ENCODE measurements at regions not wholly inside any gene's neighbourhood (a gene's known extent, or its start where the extent isn't known, plus 50 kb on each side); places are given as distances from the start of the nearest gene placed in this dataset.
"Not testable (repeated sequence)": the region's sequence is repeated elsewhere in the genome, so short reads cannot be mapped to it uniquely, and the experiment has no call there.

DNA sequence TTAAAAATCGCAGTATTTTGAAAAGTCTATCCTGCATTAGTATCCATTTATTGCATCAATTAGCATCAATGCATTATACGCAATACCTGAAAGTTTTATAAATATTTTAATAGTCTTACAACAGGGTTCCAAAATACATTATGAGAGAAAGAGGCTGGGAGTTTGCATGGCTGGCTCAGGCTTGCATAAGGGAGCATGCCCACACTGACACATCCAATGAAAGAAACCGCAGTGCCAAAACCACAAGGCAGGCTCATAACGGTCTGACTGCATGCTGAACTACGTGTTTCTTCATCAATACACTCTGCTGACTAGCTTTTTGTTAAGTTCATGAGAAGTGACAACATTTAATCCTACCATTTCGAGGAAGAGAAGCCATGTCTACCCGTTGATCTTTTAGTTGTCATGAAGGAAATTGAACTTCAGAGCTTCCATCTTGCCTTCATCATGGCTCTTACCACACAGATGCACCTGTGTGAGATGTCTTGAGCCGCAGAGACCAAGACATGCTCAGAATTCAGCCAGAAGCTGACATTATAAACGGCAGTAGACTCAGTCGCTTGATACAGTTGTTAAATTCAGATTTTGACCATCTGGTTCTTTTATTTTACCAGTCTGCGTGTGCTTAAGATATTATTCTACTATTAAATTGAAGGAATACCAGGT lies 168.8 kb upstream of the FRG1 start:
- DNase-seq (ENCODE audit: low read depth in 4 of 4, low spot score in 3 of 4), result no peak

DNA sequence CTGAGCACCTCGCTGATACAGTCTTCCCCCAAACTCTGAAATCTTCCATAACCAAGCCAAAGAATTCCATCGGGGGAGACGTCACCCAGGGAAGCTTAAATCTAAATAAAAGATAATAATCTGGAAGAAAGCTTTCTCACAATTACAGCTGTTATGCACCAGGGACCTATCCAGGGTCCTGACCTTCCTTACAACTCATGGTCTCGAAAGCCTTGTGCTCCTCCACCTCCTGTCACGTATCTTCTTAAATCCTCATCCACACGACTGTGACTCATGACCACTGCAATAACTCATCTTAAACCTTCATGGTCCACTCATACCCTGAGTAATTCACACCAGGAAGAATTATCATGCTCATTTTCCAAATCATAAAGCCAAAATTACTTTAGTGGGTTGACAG lies 166.8 kb upstream of the FRG1 start:
- no peak for DNase-seq (ENCODE audit: low read depth in 4 of 4, low spot score in 3 of 4)

DNA sequence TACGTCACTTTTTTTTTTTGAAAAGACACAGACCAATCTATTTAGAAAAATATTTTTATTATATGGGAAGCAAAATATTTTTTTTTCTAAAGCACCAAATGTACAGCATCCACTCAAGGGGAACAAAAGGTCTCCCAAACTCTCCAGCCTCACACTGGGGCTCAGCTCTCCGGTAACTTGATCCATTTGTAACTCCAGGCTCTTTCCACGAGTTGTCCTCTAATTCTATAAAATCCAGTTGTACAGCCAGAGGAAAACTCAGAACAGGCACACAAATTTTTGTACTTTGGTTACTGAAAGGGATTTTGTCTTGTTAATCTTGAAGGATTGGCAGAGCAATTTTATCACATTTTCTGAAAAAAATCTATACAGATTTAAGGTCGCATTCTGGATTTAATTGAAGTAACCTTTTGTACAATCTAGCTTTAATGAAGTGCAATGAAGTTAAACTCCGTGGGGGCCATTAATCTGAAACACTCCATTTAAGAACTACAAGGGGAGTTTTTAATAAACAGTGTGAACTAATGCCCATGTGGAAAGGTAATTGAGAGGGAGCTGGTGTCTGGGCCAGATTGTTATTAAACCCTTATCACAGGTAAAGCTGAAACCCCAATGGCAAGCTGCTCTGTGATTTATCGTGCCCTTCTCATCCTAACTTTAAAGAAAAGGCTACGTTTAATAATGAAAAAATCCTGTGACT lies 161.2 kb upstream of the FRG1 start:
- peak in 1 of 4 donors; percentile 31 for DNase-seq (ENCODE audit: low read depth in 4 of 4, low spot score in 3 of 4)

DNA sequence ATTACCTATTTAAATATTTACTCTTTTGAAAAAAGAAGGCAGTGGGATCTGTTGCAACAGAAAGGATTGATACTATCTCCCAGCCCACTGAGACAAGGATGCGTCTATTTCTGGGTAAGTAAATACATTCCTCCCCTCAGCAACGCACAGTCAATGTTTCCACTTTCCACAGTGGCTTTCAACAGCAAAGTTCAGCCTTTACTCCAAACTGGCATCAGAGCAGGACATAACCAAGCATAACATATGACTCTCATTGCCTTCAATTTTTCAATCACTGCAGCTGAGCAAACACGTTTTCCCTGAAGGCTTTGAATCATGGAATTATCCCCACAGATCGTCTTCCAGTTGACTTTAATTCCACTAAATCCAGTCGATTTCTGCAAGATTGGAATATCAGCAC lies 160.3 kb upstream of the FRG1 start:
- no peak for DNase-seq (ENCODE audit: low read depth in 4 of 4, low spot score in 3 of 4)

DNA sequence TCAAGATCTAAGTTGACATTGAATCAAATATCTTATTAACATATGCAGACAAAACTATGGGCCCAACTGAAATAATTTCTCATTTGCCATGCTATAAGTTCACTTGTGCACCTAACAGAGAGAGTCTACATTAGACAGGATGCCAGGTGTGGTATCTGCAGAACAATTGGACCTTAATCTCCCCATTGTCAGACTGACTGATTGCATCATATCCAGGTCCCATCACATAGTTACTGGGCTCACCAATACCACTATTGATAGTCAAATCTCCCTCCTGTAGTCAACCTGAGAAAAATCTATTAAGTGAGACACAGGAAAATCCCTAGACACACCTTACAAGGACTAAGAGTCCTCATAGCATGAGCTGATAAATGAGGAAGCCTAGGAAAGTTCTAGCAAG lies 156.0 kb upstream of the FRG1 start:
- DNase-seq (ENCODE audit: low read depth in 4 of 4, low spot score in 3 of 4), result no peak

DNA sequence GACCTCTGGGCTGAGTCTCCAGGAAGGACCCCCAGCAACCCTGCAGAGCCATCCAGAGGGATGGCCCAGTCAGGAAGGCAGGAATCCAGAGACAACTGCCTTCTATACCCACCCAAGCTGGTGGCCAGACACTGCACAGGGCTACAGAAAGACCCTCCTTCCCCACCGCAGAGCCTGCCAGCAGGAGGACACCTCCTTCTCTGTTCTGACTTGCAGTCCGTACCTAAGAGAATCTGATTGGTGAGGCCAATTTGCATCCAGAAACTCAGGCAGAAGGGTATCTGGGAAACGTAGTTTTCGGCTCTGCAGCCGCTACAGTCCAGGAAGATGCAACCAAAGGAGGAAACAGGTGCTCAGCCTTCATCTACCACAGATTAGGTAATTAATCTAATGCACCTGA lies 155.4 kb upstream of the FRG1 start:
- DNase-seq (ENCODE audit: low read depth in 4 of 4, low spot score in 3 of 4), result no peak

DNA sequence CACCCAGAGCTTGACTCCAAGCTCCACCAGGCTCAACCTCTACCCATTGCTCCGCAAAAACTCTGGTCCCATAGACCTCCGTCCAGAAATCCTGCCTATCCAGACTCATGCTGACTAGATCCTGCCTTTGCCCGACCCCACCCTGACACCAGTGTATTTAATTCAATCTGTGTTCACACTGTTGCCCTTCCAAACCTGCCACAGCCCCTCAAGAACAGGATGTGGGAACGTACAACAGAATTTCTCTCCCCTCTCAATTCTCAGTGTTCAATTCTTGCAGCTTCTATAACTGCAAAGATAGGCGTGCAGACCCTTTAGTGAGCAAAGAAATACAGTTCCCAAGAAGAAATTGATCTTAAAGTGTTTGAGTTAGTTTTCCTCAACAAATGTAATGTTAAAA lies 154.2 kb upstream of the FRG1 start:
- DNase-seq (ENCODE audit: low read depth in 4 of 4, low spot score in 3 of 4), result no peak

DNA sequence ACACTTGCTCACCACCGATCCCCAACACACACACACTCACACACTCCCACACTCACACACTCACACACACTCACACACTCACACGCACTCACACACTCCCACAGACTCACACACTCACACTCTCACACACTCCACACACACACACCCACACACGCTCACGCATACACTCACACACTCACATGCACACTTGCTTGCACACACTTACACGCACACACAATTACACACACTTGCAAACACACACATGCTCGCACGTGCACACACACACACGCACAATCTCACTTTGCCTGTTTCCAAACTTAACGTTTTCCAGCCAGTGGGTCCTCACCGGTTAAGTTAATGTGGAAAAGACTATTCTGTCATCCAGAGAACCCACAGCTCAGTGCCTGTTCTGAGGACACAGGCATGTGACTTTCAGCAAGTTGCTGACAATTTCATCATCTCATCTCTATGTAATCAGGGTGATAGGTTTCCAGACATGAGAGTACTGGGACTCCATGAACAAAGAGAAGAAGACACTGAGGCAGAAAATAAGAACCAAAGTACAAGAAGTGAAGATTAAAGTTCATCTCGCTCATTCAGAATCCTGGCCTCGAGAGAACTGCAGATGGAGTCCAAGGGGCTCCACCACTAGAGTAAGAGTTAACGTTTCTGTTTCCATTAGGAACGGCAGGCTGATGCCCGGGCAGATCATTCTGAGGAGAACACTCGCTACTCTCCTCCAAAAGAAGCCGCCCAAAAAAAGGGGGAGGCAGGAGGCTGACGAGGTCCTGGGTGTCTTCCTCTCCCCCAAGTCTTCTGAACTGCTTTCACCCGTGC lies 153.2 kb upstream of the FRG1 start:
- DNase-seq (ENCODE audit: low read depth in 4 of 4, low spot score in 3 of 4), result no peak

DNA sequence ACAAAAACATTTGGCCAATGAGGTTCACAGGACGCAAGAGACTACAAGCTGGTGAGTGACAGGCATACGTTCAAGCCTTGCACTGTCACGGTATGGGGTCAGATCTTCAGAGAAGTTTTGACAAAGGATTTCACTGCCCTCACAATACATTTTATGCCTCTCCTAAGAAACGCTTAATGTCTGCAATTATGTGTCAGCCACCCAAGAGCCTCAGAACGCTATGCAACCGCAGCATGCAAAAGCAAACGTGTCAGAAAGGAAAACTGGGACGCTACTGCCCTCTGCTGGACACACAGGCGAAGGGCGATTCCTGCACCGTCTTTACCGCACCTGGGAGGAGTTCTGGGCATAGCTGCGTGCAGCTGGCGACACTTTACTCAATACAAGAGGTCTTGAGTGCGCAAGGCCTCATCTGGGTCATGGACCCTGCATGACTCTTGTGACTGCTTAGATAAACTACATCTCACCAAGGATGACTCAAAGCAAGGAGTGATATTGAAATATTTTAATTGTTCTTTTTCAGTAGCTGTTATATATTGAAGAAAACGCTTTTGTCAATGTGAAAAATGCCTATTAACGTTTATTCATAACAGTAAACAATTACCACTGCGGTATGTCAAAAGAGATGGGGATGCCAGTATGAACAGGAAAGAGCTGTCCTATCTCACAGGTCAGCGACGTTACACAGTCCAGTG lies 147.6 kb upstream of the FRG1 start:
- DNase-seq (ENCODE audit: low read depth in 4 of 4, low spot score in 3 of 4), result peak; percentile 72 to 79 (median 74)

DNA sequence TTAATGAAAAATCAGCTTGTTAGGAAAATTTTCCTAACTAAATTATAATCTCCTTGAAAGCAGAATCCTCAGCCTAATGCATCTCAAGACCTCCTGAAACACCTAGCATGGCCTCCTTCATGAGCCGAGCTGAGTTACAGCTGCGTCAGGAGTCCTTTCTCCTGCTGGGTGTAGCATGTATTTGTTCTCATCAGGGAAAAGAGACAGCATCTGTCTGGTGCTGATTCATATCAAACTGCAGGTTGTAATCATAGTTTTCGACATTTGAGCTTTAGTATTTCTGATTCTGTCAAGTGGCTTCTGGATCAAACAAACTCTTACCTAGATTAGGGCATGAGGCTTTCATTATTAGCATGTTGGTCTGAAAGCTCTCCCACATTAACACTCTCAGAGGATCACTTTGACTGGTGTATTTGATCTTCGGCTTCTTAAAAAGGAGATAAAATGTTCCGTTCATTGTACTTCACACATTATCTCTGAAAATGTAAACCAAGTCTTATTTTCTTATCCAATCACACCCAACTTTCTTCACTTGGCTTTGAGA lies 140.1 kb upstream of the FRG1 start:
- no peak for DNase-seq (ENCODE audit: low read depth in 4 of 4, low spot score in 3 of 4)

DNA sequence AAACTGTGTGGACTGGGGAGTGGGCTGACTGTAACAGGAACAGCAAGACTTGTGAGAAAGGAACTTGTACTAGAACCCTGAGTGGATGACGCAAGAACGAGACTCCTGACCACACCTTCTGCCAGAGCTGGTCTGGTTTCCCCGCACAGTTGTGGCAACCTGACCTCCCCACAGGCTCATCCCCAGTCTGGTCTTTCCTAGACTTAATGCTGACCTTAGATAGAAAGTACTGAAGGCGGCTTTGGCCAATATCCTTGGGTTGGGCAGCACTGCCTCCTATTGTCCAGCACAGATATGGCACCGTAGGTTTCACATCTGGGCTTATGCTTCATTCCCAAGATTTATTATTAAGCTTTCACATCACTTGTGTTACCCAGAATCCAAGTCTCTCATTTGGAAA lies 137.8 kb upstream of the FRG1 start:
- DNase-seq (ENCODE audit: low read depth in 4 of 4, low spot score in 3 of 4), result no peak

DNA sequence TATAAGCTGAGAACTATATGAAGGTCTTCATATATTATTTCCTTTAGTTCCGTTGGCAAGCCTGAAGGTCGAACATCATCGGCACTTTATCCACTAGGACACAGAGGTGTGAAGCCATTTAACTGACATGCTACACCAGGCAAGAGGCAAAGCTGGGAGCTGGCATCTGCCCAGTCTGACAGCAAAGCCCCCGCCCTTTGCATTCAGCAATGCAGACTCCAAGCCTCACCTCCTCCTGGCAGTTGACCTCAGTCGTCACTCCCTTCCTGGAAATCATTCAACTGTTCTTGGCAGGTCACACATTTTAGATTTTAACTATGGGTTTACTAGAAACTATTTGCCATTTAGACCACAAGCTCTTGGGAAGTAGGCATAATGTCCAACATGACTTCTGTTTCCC lies 135.8 kb upstream of the FRG1 start:
- DNase-seq (ENCODE audit: low read depth in 4 of 4, low spot score in 3 of 4), result peak in 1 of 4 donors; percentile 28

DNA sequence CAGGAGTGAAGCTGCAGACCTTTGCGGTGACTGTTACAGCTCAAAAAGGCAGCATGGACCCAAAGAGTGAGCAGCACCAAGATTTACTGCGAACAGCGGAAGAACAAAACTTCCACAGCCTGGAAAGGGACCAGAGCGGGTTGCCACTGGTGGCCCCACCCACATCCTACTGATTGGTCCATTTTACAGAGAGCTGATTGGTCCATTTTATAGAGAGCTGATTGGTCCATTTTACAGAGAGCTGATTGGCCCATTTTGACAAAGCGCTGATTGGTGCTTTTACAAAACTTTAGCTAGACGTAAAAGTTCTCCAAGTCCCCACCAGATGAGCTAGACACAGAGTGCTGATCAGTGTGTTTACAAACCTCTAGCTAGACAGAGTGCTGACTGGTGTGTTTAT lies 134.2 kb upstream of the FRG1 start:
- no peak for DNase-seq (ENCODE audit: low read depth in 4 of 4, low spot score in 3 of 4)

DNA sequence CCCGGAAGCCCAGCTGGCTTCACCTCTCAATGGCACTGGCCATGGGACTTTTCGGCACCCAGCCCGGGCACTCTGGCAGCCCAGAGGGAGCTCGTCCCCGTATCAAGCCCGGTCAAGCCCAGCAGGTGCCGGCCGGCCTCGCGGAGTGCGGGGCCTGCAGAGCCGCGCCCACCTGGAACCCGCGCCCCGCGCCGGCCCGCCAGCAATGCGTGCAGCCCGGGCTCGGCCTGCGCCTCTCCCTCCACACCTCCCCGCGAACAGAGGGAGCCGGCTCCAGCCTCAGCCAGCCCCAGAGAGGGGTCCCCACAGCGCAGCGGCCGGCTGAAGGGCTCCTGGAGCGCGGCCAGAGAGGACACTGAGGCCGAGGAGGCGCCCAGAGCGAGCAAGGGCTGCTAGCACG lies 133.6 kb upstream of the FRG1 start:
- no peak for DNase-seq (ENCODE audit: low read depth in 4 of 4, low spot score in 3 of 4)

DNA sequence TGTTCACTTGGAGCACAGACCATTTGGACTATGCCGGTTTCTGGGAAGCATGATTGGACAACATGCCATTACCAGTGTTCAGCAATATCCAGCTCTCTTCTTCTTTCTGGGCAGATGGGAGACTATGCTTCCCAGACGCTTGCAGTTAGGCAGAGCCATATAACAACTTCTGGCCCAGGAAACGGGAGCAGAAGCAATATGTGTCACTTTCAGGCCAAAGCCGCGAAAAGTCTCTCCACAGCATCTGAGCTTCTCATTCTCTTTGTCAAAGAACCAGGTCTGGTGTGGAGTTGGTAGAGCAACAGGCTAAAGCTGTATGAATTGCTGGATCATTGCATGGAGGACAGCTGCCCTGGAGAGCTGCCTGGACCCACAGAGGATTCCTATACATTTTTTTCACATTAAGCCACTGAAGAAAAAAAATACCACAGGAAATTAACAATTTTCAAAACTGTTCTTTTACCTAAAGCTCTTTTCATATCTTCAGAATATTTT lies 131.4 kb upstream of the FRG1 start:
- no peak for DNase-seq (ENCODE audit: low read depth in 4 of 4, low spot score in 3 of 4)

DNA sequence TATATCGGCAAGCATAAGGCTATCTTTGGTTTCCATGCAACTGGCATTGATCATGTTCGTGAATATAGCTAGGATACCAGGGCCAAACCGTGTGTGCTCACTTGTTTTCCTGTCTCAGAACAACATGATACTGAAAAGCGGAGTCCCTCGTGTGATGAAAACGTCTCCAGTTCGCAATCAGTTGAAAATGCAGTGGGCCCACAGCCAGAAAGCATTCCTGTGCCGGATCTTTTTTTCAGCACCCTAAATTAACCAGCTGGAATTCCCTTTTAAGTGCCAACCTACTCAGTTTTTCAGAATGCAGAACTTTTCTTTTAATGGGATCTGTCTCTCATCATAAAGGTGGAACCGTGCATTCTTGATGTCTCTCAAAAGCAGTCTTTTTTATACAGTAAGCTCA lies 130.8 kb upstream of the FRG1 start:
- DNase-seq (ENCODE audit: low read depth in 4 of 4, low spot score in 3 of 4), result no peak

DNA sequence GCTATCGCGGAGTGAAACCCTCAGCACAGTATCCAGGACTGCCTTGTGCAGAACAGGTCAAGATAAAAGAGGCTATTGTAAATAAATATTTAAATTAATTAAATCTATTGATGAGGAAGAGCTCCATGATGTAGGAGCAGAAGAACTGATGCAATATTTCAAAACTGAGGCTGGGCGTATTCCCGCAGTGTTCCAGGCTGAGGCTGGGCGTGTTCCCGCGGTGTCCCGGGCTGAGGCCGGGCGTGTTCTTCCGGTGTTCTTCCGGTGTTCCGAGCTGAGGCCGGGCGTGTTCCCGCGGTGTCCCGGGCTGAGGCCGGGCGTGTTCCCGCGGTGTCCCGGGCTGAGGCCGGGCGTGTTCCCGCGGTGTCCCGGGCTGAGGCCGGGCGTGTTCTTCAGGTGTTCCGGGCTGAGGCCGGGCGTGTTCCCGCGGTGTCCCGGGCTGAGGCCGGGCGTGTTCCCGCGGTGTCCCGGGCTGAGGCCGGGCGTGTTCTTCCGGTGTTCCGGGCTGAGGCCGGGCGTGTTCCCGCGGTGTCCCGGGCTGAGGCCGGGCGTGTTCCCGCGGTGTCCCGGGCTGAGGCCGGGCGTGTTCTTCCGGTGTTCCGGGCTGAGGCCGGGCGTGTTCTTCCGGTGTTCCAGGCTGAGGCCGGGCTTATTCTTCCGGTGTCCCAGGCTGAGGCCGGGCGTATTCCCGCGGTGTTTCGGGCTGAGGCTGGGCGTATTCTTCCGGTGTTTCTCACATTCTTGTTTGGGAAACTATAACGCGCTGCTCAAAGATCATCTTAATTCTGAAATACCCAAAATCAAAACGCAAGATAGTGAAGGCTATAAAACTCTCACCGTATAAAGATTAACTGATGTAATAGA lies 130.1 kb upstream of the FRG1 start:
- DNase-seq (ENCODE audit: low read depth in 4 of 4, low spot score in 3 of 4), result not testable (repeated sequence)

DNA sequence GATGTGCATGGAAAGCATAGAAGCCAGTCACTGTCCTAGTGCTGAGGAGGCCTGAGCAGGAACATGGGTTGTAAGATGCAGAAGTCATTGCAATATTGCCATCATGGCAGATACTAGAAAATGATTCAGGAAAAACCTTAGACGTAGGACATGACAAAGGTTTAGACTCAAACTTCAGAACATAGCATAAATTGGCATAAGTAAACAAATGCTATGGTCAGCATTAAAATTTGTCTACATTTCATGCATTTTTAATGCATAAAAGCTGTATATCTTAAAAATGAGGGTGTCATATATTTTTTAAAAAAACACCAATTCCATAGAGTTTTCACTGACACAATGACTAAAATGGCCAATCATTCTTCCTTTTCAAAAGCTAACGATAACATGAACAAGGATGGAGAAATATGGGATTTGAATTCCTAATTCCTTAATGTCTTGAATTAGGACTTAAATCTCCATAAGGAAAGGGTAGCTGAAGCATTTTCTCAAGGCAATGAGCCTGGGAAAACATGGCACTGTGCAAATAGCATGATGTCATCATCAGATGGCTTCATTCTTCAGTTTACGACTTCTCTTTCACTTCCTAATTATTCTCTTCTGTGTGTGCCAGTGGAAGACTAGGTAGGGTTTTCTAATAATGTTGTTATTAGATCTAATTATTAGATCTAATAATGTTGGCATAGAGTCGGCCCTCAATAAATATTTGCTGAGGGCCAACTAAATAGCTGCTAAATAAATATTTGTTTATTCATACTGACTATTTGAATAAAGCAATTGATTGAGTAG lies 125.1 kb upstream of the FRG1 start:
- DNase-seq (ENCODE audit: low read depth in 4 of 4, low spot score in 3 of 4), result no peak

DNA sequence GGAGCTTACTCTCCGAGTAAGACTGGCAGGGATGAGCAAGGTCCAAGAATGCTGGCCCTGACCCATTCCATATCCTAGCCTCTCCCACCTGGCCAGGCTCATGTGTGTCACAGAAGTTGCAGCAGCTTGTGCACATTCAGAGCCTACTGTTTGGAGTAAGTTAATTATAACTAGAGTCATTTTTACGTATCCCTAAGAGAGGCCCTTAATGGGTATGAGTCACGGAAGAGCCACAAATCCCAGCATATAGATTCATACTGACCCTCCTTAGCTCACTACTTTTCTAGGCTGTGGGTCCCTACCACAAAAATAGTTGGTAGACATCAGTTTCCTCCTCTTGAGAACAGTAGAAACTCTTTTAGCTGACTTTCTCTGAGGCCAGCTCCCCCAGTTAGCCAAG lies 118.3 kb upstream of the FRG1 start:
- no peak for DNase-seq (ENCODE audit: low read depth in 4 of 4, low spot score in 3 of 4)
